Sigmoid colon (tissue), 6 donors: ENCODE measurements at regions not wholly inside any gene's neighbourhood (a gene's known extent, or its start where the extent isn't known, plus 50 kb on each side); places are given as distances from the start of the nearest gene placed in this dataset.

ENCODE experiments used
- DNase-seq: peaks from one replicate; pipeline ENCODE4 v3.0.0-alpha.2; 2019
- H3K27ac ChIP-seq, 4 donors: fragments of 200-600 bp; sonication (generic); one replicate each; pipeline ENCODE4 v1.5.1; 2016 to 2019; ENCODE audit warnings: mild to moderate bottlenecking in 1 of 4
- H3K27me3 ChIP-seq, 3 donors: fragments of 200-600 bp; sonication (generic); one replicate each; pipeline ENCODE4 v1.5.1; 2019; ENCODE audit warnings: mild to moderate bottlenecking in 1 of 3
- H3K36me3 ChIP-seq, 4 donors: fragments of 200-600 bp; sonication (generic); one replicate each; pipeline ENCODE4 v1.5.1; 2016 to 2019
- H3K4me1 ChIP-seq, 4 donors: fragments of 200-600 bp; sonication (generic); one replicate each; pipeline ENCODE4 v1.5.1; 2017 to 2019
- H3K4me3 ChIP-seq, 4 donors: fragments of 200-600 bp; sonication (generic); one replicate each; pipeline ENCODE4 v1.5.1; 2017 to 2019; ENCODE audit warnings: mild to moderate bottlenecking in 2 of 4, moderate library complexity in 1 of 4
- H3K9me3 ChIP-seq, 4 donors: fragments of 200-600 bp in 3 of 4; sonication (generic) in 3 of 4; one replicate each; pipeline versions ENCODE4 v1.5.1 to v1.6.1; 2013 to 2019
- EP300 ChIP-seq, 4 donors: sonication (generic); formaldehyde crosslinking; IDR thresholded peaks; one replicate each; pipeline ENCODE4 v1.6.1; 2017; ENCODE audit warnings: antibody characterized with exemption in 4 of 4
- POLR2A ChIP-seq, 2 donors: fragments of 450-650 bp; IDR thresholded peaks; one replicate each; pipeline ENCODE4 v1.6.1; 2016; ENCODE audit warnings: antibody characterized with exemption in 2 of 2, mild to moderate bottlenecking in 2 of 2, moderate library complexity in 2 of 2
- POLR2AphosphoS5 ChIP-seq, 4 donors: sonication (generic); formaldehyde crosslinking; IDR thresholded peaks; one replicate each; pipeline ENCODE4 v1.6.1; 2017; ENCODE audit warnings: antibody characterized with exemption in 4 of 4
- WGBS, 2 donors: extraction: QIAGEN DNeasy Blood & Tissue Kit; methylation state at CpG; one replicate each; pipeline ENCODE4 v1.1.7; 2013; 5-methylcytosine and 5-hydroxymethylcytosine counted together
- intact Hi-C: fragments of 100-400 bp; cut with DNase I; formaldehyde crosslinking; loops from one replicate; pipeline ENCODE4 v1.15.1; 2023
- TF ChIP-seq, protein P1 (sequence below), 4 experiments: fragments of 450-650 bp in 3 of 4; fragments of 200-600 bp in 1 of 4; IDR thresholded peaks; one replicate each; pipeline ENCODE4 v1.5.1; 2016 to 2019; ENCODE audit warnings: antibody characterized with exemption in 4 of 4, mild to moderate bottlenecking in 3 of 4, moderate library complexity in 2 of 4
- donor health status: healthy with polysubstance abuse.
- donor health status: healthy.

DNA sequence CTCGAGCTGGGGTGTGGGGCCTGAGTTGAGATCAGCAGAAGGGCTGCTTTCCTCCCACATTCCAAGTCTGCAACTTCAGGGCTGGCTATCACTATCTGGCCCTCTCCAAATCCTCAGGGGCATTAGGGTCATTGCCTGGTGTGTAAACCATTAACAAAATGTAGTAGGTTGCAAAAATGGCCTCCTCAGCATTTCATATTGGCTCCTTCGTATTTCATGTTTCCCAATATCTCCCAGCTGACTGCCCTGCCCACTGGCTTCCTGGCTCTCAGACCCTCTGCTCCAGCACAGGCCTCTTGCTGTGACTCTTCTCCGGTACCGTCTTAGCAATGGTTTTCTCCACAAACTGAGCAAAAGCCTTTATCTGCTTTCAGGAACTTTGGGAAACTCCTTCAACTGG is 113.8 kb downstream of the GADD45G start:
- 93 to 97% methylated on average over 4 of the region's 4 CpGs for WGBS, 2 donors
- Histone ChIP-seq H3K4me1 (peaks cover 0 to 15% (median 7%) of the 10 kb centered on the region in 4 donors), H3K27me3 (no peaks in the 10 kb centered on the region), H3K4me3 (no peak overlapping the region), H3K9me3 (no peaks in the 10 kb centered on the region), H3K27ac (no peak overlapping the region), H3K36me3 (no peaks in the 10 kb centered on the region)
- intact Hi-C loops = no loop called here
- TF ChIP-seq POLR2A (IDR thresholded peaks at IDR 0.05) (no peak), EP300 (IDR thresholded peaks at IDR 0.05) (no peak), POLR2AphosphoS5 (IDR thresholded peaks at IDR 0.05) (no peak)
- TF ChIP-seq, protein P1, sequence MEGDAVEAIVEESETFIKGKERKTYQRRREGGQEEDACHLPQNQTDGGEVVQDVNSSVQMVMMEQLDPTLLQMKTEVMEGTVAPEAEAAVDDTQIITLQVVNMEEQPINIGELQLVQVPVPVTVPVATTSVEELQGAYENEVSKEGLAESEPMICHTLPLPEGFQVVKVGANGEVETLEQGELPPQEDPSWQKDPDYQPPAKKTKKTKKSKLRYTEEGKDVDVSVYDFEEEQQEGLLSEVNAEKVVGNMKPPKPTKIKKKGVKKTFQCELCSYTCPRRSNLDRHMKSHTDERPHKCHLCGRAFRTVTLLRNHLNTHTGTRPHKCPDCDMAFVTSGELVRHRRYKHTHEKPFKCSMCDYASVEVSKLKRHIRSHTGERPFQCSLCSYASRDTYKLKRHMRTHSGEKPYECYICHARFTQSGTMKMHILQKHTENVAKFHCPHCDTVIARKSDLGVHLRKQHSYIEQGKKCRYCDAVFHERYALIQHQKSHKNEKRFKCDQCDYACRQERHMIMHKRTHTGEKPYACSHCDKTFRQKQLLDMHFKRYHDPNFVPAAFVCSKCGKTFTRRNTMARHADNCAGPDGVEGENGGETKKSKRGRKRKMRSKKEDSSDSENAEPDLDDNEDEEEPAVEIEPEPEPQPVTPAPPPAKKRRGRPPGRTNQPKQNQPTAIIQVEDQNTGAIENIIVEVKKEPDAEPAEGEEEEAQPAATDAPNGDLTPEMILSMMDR (IDR thresholded peaks at IDR 0.05) = no peak
- no peak for DNase-seq

DNA sequence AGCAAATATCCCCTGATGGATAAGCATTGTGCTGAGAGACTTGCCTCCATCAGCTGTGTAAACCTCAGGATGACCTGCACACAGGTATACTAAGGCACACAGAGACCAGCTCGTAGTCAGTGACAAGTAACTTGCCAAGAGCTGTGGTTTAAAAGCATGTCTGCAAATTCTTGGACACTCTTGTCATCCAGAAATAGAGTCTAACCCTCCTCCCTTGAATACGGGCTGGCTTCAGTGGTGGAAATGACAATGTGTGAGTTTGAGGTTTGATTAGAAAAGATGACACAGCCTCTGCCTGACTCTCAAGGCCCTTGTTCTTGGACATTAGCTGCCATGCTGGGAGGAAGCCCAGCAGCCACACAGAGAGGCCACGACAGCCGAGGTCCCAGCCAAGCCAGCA is 114.4 kb downstream of the GADD45G start:
- Histone ChIP-seq H3K9me3 (no peaks in the 10 kb centered on the region), H3K4me3 (no peak overlapping the region), H3K27me3 (no peaks in the 10 kb centered on the region), H3K36me3 (no peaks in the 10 kb centered on the region), H3K27ac (no peak overlapping the region), H3K4me1 (peaks cover 0 to 19% (median 7%) of the 10 kb centered on the region in 4 donors)
- no peak for DNase-seq
- intact Hi-C loops = no loop called here
- WGBS, 2 donors = 93 to 94% methylated on average over 4 of the region's 4 CpGs
- no peak for TF ChIP-seq EP300 (IDR thresholded peaks at IDR 0.05)
- TF ChIP-seq POLR2A (IDR thresholded peaks at IDR 0.05) = no peak
- TF ChIP-seq POLR2AphosphoS5 (IDR thresholded peaks at IDR 0.05) = no peak
- TF ChIP-seq, protein P1 (IDR thresholded peaks at IDR 0.05) = no peak

DNA sequence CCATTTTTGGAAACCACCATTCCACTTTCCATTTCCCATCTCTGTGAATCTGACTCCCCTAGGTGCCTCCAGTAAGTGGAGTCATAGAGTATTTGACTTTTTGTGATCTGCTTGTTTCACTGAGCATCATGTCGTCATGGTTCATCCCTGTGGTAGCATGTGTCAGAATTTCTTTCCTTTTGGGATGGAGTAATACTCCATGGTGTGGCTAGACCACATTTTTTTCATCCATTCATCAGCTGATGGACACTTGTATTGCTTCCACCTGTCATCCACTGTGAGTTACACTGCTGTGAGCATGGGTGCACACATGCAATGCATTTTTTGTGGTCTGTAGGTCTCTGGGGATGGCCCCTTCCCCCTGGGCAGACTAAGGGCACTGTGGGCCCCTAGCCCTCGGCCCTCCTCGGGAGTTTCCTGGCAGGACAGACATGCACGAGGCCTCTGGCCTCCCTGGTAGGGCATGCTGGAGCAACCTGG is 115.9 kb downstream of the GADD45G start:
- H3K4me1 ChIP-seq = peaks cover 0 to 19% (median 7%) of the 10 kb centered on the region in 4 donors
- TF ChIP-seq, protein P1 (IDR thresholded peaks at IDR 0.05) = no peak
- TF ChIP-seq POLR2AphosphoS5 (IDR thresholded peaks at IDR 0.05) (no peak), EP300 (IDR thresholded peaks at IDR 0.05) (no peak), POLR2A (IDR thresholded peaks at IDR 0.05) (no peak)
- intact Hi-C loops = no loop called here
- 64 to 79% methylated on average over 4 of the region's 4 CpGs for WGBS, 2 donors
- no peak overlapping the region for H3K27ac ChIP-seq
- no peaks in the 10 kb centered on the region for H3K27me3 ChIP-seq
- no peak for DNase-seq
- H3K4me3 ChIP-seq = no peak overlapping the region
- H3K9me3 ChIP-seq = no peaks in the 10 kb centered on the region
- no peaks in the 10 kb centered on the region for H3K36me3 ChIP-seq

DNA sequence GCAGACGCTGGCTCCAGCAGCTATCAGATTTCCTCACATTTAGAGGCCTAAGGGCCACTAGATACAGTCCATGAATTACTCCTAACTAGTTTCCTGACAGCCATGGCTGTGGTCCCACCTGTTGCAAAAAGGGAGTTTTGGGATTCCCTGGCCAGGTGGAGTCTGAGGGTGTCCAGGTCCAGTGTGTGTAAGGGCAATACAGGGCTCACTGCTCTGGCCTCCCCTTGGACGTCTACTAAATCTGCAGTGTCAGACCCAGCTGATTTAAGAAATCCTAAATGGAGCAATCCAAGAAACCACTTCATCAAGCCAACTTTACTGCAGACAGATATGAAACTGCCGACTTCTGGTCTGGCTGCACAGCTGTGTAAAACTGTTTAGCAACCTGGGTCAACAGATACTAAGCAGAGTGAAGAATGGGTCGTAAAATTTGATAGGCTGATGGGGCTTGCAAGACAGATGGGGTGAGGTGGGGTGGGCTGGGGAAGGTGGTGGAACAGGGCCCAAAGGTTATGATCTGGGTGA is 116.4 kb downstream of the GADD45G start:
- Histone ChIP-seq H3K27me3 (no peaks in the 10 kb centered on the region), H3K9me3 (no peaks in the 10 kb centered on the region), H3K36me3 (no peaks in the 10 kb centered on the region), H3K4me3 (no peak overlapping the region), H3K27ac (no peak overlapping the region), H3K4me1 (peaks cover 0 to 19% (median 7%) of the 10 kb centered on the region in 4 donors)
- TF ChIP-seq POLR2A (IDR thresholded peaks at IDR 0.05) (no peak), POLR2AphosphoS5 (IDR thresholded peaks at IDR 0.05) (peak in 1 of 4 donors; percentile 36), EP300 (IDR thresholded peaks at IDR 0.05) (no peak)
- TF ChIP-seq, protein P1 (IDR thresholded peaks at IDR 0.05) = no peak
- intact Hi-C loops = no loop called here
- 22 to 61% methylated on average over 4 of the region's 4 CpGs for WGBS, 2 donors
- DNase-seq = no peak
